Hepatic stellate cell (primary cell): ENCODE measurements at regions not wholly inside any gene's neighbourhood (a gene's known extent, or its start where the extent isn't known, plus 50 kb on each side); places are given as distances from the start of the nearest gene placed in this dataset.

Experiments
- DNase-seq: peaks from one replicate; pipeline ENCODE4 v3.0.0; 2011; ENCODE audit warnings: low spot score

DNA sequence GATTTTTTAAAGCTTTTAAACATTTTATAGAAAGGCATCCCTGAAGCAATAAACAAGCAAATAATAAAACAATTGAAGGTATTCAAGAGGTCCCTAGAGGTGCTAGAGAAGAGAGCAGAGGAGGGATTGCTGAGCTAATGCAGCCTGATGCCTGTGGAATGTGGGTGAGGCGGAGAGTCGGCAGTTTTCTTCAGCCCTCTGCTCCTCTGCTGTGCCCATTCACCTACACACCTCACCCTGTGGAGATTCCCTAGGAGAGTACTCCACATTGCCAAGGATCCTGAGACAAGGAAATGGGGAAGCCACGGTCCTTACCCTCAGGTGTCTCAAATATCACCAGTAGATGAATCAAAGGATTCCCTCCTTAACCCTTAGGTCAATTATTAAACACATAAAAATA is 199.8 kb upstream of the POU3F2 start:
- DNase-seq, result no peak

DNA sequence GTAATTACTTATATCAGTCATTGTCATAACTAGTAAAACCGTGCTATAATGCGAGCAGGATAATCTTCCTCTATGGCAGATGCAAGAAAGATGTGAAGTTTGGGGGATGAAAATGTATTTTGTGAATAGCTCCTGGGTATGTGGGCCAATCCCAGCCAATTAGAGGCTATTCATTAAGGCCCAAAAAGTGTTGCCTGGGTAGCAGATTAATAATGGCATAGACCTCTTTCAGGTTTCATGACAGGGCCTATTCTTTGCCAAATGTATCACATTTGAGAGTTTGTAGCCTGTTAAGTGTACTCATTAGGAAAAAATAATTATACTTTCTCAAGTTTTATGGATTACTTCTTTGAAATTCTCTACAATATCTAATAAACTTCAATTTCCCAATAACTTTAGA is 199.2 kb upstream of the POU3F2 start:
- DNase-seq, result no peak

DNA sequence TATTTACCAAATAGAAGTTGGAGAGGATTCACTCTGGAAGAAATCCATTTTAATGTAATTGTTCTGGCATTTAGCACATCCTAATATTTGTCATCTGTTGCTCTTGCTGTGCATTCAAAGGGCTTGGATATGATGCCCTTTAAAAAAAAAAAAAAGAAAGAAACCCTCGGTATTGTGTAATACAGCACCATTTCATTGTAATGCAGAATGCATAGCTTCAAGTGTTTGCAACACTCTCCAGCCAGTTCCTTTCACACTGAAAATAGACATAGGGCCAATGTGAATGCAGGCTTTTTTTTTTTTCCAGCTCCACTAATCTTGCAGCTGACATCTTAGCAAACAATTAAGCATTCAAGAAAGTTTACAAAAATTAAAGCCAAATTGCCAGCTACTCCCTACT is 197.4 kb upstream of the POU3F2 start:
- no peak for DNase-seq

DNA sequence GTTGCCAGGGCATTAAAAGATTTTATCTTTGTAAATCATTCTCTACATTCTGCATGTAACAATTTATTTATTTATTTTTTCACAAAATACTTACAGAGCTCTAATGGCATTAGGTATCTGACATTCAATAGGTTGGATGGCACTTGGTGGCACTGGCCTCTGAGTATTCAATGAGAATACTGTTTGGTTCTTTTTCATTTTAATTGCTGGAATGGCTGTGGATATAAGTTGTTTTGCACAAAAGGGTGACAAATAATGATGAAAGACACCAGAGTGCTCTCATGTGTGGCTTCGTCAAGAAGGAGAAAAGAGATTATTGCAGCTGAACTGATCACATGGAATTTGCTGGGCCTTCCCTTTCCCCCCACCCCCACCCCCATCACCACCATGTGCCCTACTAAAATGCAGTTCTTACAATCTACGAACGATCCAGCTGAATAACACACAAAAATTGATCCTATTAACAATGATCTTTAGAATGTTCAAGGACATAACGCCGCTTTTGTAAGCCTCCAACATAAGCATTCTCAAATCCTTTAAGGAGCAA is 195.2 kb upstream of the POU3F2 start:
- no peak for DNase-seq

DNA sequence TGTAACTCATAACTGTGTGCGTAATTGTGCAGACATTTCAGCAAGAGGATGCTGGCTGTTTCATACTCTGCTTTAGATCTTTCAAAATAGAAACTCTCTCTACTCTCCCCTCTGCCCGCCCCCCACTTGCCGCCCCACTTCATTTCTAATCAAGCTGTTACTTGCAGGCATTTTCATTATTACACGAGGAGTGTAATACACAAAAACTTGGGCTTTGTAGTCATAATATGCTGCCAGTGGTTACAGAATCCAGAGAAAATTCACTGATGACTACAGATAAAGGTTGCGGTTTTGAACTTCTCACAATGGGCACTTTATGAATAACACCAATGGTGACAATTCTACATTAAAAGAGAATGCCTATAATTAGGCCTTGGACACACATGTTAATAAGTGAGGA is 194.0 kb upstream of the POU3F2 start:
- no peak for DNase-seq

DNA sequence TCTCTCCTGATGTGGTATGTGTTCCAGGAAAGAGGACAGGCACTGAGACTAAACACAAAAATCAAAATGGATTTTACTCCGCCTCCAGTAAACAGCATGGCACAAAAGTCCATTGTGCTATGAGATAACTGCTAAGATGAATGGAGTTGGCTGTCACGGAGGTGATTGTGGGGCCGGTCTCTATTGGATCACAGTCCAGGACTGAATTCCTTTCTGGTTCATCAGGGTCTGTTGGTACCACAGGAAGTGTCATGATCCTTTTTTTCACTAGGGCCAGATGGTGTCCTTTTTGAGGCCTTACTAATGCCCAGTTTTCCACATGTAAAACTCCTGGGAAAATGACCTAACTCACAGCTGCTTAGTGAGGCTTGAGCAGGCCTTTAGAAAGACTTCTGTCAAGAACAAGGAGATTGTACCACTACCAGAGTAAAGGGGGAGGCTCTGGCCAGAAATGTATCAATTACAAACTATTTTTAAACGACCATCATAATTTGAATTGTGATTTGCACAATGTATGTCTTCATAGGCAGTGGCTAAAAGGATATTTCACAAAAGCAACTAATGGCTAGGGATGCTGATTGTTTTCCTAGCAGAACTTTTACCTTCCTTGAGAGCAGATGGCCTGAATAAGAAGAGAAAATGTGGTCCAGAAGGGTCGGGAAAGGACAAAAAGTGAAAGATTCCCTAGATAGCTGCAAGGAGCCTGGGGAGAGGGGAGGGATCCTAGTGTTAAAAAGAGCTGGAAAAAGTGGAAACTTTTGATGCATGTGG is 192.2 kb upstream of the POU3F2 start:
- no peak for DNase-seq

DNA sequence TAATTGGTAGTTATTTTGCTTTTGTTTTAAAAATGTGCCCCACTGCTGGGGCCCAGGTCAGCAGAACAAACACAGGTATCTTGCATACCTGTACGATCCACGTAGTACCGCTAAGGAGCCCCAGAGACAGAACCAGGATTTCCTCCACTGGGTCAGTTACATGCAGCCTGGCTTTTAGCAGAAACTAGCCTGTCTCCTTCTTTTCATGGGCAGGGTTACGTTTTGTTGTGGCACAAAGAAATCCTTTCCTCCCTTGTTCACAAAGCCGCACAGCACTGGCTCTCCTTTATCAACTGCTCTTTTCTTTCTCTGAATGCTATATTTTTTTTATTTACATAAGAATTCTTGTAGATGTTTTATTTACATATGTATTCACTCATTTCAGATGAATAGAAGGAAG is 190.3 kb upstream of the POU3F2 start:
- DNase-seq, result no peak

DNA sequence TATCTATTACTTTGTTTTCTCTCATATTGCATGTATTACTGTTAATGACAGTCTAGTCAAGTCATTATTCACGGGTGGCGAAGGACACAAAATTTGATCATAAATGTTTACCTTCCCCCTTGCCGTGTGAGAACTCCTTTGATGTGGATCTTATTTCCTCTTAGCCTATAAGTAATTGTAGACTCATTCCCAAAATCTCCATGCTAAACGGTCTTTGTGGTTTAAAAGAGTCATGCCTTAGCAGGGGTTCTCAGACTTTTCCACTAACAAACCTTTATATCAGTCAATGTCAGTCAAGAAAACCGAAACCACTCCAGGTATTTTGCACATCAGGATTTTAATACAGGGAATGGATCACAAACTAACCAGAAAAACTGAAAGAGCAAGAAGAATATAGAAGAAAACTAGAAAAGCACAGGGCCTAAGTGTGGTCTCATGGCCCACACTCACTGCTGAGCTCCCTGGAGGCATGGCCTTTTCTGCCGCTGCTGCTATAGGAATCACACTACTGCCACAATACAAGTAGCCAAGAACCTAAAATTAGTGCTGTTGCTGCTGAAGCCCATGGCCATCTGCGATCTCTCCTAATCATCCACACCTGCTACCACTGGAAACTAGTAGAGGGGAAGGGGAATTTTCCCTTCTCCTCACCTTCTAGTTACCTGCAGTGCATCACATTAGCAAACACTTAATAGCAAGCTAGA is 186.0 kb upstream of the POU3F2 start:
- no peak for DNase-seq

DNA sequence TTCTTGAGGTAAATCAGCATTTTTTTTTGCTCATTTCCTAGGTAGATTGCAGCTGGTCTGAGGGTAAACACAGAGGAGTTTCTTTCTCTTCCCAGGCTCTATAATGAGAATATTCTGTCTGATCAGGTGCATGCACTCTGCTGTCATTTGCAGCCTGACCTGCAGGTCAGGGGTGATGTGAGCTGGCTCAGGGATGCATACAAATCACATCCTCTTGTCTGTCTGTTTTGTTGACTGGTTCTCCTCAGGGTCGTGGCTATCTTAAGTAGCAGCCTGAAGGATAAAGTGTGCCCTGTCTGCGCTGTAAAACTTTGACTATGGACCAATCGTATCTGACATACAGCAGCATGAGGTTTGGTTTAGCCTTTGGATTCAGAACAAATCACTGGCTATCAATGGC is 183.4 kb upstream of the POU3F2 start:
- DNase-seq, result no peak

DNA sequence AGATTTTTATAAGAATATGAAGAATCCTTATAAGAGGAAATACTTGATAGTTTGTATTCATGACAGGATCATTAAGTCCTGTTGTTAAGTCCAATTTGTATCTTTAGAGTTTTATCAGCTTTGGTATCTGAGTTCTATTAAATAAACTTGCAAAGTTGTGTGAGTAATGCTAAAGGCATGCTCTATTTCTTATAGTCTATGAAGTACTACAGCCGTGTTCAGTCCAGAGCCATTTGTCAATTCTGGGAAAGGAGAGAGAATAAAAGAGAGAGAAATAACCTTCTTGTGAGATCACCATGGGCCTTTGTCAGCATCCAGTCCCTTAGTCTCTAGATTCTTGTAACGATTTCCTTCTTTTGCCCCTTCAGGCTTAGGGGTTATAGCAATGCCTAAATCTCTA is 181.2 kb upstream of the POU3F2 start:
- no peak for DNase-seq

DNA sequence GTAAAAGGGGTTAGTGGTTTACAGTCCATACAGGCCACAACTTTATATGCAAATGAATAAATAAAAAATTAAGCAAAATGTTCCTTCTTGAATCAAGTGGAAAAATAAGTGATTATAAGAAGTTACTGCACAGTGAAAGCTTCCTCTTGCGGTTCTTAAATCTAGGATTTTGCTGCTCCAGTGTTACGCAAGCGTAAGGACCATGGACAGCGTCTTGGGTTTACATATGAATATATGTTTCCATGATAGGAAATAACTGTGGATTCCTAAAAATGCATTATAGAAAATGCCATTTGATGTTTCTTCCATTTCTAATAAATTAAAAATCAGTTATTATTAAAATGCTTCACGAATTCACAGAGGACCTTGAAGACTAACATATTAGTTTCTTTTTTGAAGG is 176.6 kb upstream of the POU3F2 start:
- no peak for DNase-seq

DNA sequence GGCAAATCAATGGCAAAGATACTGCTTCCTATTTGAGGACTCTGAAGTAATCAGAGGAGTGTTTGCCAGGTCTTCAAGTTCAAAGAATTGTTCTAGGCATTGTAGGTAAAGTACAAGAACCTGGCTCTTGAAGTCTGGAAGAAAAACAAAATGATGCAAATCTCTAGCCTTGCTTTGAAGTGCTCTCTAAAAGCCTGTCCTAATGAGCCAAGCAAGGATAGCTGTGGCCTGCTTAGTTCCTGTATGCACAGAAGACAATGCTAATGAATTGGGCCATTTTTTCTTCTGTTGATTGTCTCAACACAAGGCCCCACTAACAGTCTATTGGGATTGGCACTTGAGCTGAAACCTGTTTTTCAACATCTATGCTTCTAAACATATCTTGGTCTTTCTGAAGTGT is 165.0 kb upstream of the POU3F2 start:
- DNase-seq, result no peak

DNA sequence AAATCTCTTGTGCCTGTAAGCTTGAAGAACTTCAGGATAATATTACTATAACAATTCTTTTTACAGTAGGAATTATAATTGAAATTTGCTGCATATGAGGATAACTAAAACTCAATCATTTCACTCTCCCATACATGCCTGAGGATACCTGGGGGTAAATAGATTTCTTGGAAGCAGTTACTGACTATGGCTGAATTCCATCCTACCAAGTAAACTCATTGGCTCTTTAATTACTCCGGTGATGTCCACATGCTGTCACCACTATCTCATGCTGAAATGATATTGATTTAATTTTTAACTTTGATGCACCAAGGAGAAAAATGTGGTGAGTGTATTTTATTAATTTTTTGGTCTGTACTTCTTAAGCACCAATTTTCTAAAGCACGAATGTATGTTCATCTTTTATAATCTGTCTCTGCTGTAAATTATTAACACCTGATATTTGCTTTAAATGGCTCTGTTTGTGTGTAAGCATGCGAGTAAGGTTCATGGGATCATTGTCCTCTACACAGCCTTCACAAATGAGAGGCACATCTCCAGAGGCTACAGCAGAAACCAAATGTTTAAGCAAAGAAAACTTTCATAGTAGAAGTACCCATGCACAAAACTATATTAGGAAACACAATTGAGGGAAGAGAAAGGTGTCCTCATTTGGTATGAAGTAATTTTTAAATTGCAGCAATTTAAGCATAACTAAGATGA is 164.2 kb upstream of the POU3F2 start:
- no peak for DNase-seq

DNA sequence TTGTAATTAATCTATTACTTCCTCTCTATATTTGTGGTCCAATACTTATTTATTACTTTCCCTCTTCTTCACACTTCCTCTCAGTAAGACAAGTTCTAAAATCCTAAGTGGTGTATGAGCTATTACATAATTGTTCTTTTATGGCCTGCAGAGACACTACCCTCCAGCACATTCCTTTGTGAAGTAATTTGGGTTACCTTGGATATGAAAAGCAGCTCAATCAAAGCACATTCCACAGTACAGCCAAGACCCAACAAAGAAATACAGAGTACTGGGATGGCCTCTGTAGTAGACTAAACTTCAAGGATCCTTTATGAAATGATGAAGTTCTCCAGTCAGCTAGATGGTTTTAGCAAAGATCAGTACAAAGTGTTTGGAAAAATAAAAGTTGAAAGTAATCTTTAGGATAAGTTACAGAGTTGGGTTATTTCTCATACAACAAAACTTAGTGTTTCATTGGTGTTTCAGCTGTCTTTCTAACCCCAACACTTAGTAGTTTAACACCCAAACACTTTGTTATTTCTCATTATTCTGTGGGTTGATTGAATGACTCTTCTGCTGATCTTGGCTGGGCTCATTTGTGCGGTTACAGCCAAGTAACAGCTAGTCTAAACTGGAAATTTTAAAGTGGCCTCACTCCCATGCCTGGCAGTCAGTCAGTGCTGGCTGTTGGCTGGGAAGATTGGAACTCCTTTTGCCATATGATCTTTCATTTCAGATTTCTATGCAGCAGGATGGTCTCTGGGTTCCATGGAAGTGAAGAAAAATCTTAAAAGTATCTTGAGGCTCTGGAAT is 161.5 kb upstream of the POU3F2 start:
- DNase-seq, result no peak

DNA sequence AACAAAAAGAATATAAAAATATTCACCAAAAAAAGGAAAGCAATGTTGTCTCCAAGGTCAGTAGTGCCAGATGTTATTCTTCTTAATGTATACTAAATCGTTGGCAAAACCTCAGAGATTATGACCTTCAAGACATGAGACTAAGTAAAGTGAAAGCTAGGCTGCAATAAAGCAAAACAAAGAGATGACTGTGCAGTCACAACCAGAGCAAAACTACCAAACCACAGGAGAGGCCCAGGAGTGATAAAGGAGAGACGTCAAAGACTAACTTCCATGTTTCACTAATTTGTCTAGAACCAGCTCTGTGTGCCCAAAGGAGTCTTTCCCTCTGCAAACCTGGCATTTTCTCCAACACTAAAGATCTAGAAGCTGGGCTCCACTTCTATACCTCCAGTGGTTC is 155.9 kb upstream of the POU3F2 start:
- DNase-seq, result no peak

DNA sequence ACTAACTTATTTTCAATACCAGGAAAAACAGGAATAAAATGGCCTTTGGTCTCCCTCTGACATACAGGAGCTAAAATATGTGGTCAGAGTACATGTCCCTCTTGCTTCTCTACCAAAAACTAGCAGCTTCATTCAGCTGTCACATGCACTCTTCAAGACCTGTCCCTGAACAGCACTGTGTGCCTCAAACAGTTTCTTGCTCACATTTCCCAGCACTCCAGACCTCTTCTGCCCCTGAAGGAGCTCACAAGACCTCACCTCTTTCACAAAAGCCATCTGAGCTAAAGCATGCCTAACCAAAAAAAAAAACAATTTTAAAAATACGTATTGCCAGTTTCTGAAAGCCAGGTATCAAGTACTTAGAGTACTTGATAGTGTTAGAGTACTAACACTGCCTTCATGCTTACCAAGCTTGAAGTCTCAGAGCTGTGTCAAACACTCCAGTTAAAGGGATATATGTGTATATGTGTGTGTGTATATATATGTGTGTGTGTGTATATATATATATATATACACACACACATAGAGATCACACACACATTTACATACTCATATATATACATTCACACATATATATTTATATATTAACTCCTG is 148.3 kb upstream of the POU3F2 start:
- no peak for DNase-seq

DNA sequence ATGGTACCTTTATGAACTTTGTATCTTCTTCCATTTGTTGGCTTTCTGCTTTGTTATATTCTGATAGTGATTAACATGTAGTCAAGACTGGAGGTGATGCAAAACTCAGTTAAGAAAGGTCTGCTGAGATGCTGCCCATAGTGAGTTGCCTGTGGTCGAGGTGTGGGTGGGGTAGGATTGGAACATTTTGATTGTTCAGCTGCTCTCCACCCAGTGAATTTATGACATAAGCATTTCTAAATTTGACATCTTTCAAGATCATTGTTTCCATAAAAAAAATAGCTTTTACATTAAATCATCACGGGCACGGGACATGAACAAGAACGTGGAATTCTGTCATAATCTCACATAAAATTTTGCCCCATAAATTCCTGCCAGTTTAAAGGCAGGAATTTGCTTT is 146.6 kb upstream of the POU3F2 start:
- no peak for DNase-seq

DNA sequence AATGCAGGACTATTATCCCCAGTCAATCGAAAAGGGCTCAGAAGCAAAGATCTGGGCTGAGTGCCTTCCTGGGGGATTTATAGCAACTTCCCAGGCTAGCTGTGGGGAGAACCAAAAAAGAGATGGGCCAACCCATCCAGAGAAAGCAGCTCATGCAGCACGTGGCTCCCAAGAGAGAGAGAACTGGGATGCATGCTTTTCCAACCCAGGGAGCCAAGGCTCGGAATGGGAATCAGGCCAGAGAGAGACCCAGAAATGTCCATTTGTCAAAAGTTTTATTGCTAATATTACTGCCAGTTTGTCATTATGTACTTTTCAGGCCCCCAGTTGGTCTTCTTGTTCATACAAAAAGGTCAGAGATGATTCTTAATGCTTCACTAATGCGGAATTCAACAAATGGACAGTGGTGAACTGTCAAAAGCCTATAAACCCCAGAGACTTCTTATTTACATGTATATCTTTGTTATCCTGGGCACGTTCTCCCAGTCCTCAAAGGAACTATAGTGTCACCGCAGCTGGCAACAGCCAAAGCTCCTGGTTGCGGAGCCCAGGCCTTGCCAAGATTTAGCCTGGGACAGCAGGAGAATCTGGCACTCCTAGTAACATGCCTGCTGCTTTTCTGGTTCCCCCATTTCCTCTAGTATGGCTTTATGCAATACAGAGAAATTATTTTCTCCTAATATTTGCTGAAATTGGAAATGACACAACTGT is 139.1 kb upstream of the POU3F2 start:
- no peak for DNase-seq

DNA sequence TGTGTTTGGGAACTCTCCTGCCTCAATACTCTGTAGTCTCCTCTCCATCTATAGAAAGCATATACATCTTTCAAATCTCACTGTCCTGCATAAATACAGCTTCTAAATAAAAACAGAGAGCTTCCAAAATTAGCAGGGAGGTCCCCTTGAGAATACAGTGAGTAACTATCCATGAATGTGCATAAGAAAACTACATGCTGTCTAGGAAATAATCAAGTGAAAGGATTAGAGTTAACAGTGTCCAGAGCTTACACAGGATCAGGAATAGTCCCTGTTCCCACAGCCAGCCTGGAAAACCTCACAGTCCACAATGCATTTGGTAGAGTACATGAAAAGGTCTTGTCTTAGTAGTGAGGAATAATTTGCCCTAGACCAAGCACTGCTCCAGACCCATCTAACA is 123.0 kb upstream of the POU3F2 start:
- no peak for DNase-seq

DNA sequence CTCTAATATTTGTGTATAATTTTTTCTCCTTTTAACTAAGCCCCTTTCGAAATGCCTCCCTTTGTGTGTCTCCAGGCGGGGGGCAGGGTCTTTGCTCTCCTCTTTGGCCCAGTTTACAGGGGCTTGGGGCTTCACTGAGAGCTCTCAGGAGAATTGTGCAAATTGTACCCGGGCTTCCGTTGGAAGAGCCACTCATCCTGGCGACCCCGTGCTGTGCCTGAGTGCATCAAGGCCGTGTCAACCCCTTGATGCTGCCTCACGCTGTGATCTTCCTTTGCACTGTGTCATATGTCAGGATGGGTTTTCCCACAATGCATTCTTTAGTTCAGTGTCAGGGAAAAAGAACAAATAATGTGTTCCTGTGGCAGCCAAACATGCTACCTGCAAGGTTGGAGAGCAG is 118.0 kb upstream of the POU3F2 start:
- no peak for DNase-seq

DNA sequence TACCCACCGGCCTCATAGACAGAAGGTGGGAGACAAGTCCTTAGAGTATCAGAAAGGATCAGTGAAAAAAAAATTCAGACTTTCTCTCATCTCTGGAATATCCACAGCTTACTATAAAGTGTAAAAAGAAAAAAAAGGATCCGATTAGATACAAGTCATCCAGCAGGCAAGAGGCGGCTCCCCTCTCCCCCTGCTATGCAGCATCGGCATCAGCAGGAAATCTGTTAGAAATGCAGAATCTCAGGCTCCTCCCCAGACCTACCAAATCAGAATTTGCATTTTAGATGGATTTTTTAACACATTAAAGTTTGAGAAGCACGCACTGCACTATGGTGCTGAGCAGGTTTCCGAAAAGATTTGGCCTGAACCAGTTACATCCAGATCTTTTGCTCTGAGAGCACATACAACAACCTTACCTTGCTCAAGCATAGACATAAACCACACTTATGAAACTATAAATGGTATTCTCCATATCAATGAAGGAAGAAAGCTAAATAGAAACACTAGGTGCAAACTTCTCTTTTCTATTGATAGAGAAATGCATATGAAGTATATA is 117.0 kb upstream of the POU3F2 start:
- DNase-seq, result no peak
